Right ventricle myocardium superior (tissue), 1 donor: ENCODE measurements at regions not wholly inside any gene's neighbourhood (a gene's known extent, or its start where the extent isn't known, plus 50 kb on each side); places are given as distances from the start of the nearest gene placed in this dataset.
A peak's percentile ranks its signal among the peaks of the same experiment; 100 is the strongest.

Experiments used
- ATAC-seq: fragments of 200-7000 bp; cut with Tn5 transposase; one replicate; pipeline ENCODE4 v1.9.1; 2020; ENCODE audit warnings: mild to moderate bottlenecking; ENCODE audit not compliant: poor library complexity
- DNase-seq: peaks from one replicate; pipeline ENCODE4 v3.0.0-alpha.2; 2020
- intact Hi-C: fragments of 100-400 bp; cut with DNase I; formaldehyde crosslinking; loops from one replicate; pipeline ENCODE4 v1.11.2; 2022
- donor health status: DM: no; HTN: yes; CAD: no; lungs with severe emphysema.

DNA sequence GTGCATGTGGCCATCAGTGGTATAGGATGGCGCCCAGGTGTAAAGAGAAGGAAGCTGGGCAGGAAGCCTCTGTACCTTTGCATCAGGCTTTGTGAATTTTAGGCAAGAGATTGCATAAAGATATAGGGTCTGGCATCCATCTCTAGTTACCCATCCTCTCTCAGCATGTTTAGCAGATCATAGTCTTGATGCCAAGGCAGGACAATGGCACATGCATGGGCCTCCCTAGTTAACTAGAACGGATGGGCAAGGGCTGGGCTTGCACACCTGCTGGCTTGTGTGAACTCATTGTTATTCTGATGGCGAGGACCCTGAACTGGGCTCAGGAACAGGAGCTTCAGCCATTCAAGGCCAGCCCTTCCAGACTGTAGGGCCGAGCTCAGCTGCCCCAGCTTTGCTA is 229.2 kb upstream of the NCAM1 start:
- ATAC-seq (no peak), DNase-seq (no peak)
- intact Hi-C loops: no loop called here

GRCh38 chr11:112734207-112734606 is 227.0 kb upstream of the NCAM1 start:
- DNase-seq (no peak), ATAC-seq (peak; percentile 55)
- intact Hi-C loops: no loop called here

- DNase-seq (no peak), ATAC-seq (no peak)
- intact Hi-C loops: no loop called here
Measured at GRCh38 chr11:112735470-112735869, 225.8 kb upstream of the NCAM1 start.

- no peak for DNase-seq
- peak; percentile 37 for ATAC-seq
- intact Hi-C loops: no loop called here
Measured at GRCh38 chr11:112744041-112744440, 217.2 kb upstream of the NCAM1 start.

- intact Hi-C loops: no loop called here
- DNase-seq (no peak), ATAC-seq (no peak)
Measured at GRCh38 chr11:112745973-112746372, 215.2 kb upstream of the NCAM1 start.

DNA sequence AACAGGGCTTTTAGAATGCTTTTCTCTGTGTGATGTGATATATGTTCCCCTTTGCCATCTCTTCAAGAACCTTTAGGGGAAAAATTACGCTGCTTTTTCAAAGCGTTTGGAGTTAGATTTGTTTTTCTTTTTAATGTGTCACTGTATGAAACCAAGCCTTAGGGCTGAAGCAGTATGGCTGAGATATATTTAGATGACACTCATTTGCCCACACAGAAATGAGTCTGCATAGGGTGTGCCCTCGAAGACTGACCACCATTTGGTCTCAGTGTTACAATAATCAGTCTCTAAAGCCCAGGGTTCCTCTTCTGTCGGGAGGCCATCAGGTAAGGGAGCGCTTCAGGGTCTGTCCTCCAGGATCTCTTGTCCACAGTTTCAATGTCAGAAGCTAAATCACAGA is 213.0 kb upstream of the NCAM1 start:
- ATAC-seq: no peak
- no peak for DNase-seq
- intact Hi-C loops: no loop called here

- DNase-seq (no peak), ATAC-seq (peak; percentile 32)
- intact Hi-C loops: no loop called here
Measured at GRCh38 chr11:112748713-112749543, 212.3 kb upstream of the NCAM1 start.

DNA sequence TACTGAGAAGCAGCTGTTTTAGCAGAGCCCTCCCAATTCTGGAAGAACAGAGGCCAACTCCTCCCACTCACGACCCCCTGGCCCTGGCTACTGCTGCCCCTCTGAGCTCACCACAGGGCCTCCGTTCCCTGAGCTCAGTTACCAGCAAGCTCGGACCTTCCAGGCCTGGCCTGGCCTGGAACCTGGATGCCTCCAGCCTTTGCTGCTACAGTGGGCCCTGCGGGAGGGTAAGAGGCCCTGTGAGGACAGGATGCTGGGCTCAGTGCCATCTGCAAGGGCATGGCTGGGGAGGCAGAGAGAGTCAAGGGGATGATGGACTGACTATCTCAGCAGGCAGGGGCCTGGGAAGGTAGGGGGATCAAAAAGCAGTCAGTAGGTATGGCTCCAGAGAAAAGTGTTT is 209.9 kb upstream of the NCAM1 start:
- DNase-seq (peak; percentile 68), ATAC-seq (peak; percentile 89)
- intact Hi-C loops: no loop called here

DNA sequence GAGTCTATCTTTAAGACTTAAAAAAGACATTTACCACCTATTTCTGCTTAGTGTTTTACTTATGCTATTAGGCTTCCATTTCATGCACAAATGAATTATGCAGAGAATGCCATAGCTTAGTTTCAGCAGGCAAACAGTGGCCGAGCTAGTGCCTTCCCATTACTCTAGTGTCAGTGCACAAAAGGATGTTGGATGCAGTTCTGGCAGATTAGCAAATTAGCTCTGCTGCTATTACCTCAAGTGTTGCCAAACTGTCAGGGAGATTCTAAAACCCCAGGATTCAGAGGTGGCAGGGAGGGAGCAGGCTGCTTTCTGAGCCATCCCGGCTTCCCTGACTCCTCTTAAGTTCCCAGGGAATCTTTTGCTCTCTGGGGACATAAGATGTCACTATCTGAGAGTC is 209.4 kb upstream of the NCAM1 start:
- intact Hi-C loops: no loop called here
- ATAC-seq (no peak), DNase-seq (no peak)

DNA sequence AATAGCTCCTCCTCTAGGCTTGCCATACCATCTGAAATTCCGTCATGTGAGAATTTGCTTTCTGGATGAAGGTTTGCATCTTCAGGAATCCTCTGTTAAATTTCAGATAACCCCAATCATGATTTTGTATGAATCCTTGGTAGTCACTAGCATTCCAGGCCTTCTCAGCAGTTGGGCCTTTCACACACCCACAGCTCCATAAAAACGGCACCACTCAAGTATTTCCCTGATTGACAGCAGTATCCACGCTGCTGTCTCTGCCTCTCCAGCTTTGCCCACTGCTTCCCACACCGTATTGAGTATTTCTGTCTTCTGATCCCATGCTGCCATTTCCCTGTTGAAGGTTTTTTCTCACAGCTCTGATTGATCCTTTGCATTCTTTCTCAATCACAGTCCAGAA is 208.7 kb upstream of the NCAM1 start:
- ATAC-seq (no peak), DNase-seq (no peak)
- intact Hi-C loops: no loop called here

- DNase-seq: no peak
- intact Hi-C loops: no loop called here
- ATAC-seq: no peak
Measured at GRCh38 chr11:112753706-112754105, 207.5 kb upstream of the NCAM1 start.

DNA sequence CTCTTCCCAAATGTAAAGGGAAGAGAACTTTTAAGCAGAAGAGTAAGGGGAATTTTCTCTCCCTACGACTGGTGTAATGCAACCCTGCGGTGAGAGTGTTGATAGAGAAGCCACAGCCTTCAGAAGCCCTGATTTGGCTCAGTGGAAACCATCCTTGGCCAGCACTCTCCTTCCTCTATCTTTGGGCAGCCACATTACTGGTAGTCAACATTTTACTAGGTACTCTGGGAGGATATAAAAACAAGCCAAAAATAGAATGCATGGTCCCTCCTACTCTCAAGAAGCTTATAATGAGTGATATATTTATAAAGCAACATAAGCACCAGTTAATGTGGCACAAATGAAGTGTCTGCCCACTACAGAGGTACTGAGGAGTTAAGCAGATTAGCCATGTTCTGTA is 201.8 kb upstream of the NCAM1 start:
- intact Hi-C loops: no loop called here
- ATAC-seq: peak; percentile 76
- DNase-seq: no peak

GRCh38 chr11:112760396-112761059 is 200.7 kb upstream of the NCAM1 start:
- intact Hi-C loops: no loop called here
- DNase-seq: no peak
- no peak for ATAC-seq

- ATAC-seq (peak; percentile 69), DNase-seq (no peak)
- intact Hi-C loops: no loop called here
Measured at GRCh38 chr11:112761911-112762706, 199.1 kb upstream of the NCAM1 start.

- intact Hi-C loops: no loop called here
- DNase-seq: no peak
- ATAC-seq: no peak
Measured at GRCh38 chr11:112762707-112763090, 198.5 kb upstream of the NCAM1 start.

DNA sequence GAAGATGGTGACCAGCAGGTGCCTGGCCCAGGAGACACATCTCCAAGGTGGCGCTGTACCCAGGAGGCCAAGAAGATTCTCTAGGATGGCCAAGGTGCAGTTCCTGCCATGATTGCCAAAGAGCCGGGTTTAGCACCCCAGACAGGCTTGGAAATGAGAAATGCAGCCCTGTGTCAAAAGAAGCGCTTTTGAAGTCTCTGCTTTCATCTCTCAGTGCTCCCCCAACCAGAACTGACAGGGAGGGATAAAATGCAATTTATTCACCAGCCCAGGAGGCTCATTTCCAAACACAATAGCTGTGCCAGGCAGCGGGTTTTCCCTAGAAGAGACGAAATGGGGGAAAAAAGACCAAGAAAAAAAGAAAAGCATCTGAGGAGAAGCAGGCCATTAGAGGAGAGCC is 195.9 kb upstream of the NCAM1 start:
- ATAC-seq (no peak), DNase-seq (no peak)
- intact Hi-C loops: no loop called here

- intact Hi-C loops: no loop called here
- ATAC-seq (peak; percentile 36), DNase-seq (no peak)
Measured at GRCh38 chr11:112769170-112769569, 192.1 kb upstream of the NCAM1 start.

DNA sequence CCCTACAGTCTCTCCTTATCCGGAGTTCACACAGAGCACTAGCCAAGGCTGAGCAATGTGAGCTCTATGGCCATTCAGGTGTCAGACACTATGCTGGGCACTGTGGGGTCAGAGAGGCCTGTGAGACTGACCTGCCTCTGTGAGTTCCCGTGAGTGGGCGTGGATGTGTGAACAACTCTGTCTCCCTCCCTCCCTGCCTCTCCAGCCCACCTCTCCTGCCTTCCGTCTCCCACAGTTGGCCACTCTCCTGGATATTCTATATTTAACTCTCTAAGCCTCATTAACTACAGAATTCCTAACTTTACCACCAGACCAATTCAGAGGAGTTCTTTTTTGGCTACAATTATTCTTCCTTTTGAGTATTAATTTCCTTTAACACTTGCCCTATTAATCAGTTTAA is 191.6 kb upstream of the NCAM1 start:
- ATAC-seq (peak; percentile 60), DNase-seq (no peak)
- intact Hi-C loops: no loop called here

DNA sequence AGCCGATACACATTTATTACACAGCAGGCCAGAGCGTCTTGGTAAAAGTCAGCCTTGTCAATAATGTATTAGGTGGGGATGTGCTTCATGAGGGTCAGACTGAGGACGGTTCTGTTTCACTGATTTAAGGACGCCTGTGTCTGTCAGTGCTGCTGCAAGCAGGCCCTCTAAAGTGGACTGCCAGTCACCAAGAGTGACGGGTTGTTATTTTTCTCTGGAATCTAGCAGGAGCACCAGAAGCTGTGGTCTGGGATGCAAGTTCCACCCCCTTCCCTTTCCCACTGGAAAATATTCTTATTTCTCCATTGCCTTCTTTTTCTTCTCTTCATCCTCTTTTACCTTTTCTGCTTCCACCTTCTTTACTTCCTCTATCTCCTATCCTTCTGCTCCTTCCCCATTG is 191.2 kb upstream of the NCAM1 start:
- ATAC-seq: peak; percentile 21
- intact Hi-C loops: no loop called here
- DNase-seq: no peak

GRCh38 chr11:112770487-112770886 is 190.7 kb upstream of the NCAM1 start:
- DNase-seq (peak; percentile 65), ATAC-seq (peak; percentile 84)
- intact Hi-C loops: no loop called here
